Heart right ventricle (tissue), 16 donors: ENCODE measurements at regions not wholly inside any gene's neighbourhood (a gene's known extent, or its start where the extent isn't known, plus 50 kb on each side); places are given as distances from the start of the nearest gene placed in this dataset.

Experiments used
- ATAC-seq, 8 donors: fragments of 200-7000 bp; cut with Tn5 transposase; one replicate each; pipeline ENCODE4 v1.9.1; 2020; ENCODE audit warnings: mild to moderate bottlenecking in 8 of 8, moderate library complexity in 8 of 8, moderate number of reproducible peaks in 1 of 8
- DNase-seq, 2 donors: peaks; one replicate each; pipeline ENCODE4 v3.0.0-alpha.2; 2020
- H3K27ac ChIP-seq, 10 donors: fragments of 200-600 bp; sonication (generic) in 2 of 10; one replicate each; pipeline versions ENCODE4 v1.5.0 to v1.8.0; 2020 to 2022; ENCODE audit warnings: mild to moderate bottlenecking in 3 of 10
- H3K27me3 ChIP-seq, 7 donors: fragments of 200-600 bp; one replicate each; pipeline ENCODE4 v1.8.0; 2021 to 2022; ENCODE audit warnings: mild to moderate bottlenecking in 2 of 7
- H3K36me3 ChIP-seq, 9 donors: fragments of 200-600 bp; sonication (generic) in 1 of 9; one replicate each; pipeline versions ENCODE4 v1.5.0 to v1.8.0; 2020 to 2022; ENCODE audit warnings: mild to moderate bottlenecking in 2 of 9
- H3K4me1 ChIP-seq, 9 donors: fragments of 200-600 bp; sonication (generic) in 1 of 9; one replicate each; pipeline versions ENCODE4 v1.5.0 to v1.8.0; 2020 to 2022; ENCODE audit warnings: mild to moderate bottlenecking in 4 of 9
- H3K4me3 ChIP-seq, 10 donors: fragments of 200-600 bp; sonication (generic) in 2 of 10; one replicate each; pipeline versions ENCODE4 v1.5.0 to v1.8.0; 2020 to 2022; ENCODE audit warnings: mild to moderate bottlenecking in 7 of 10, moderate library complexity in 2 of 10
- H3K9me3 ChIP-seq, 11 donors: fragments of 200-600 bp in 10 of 11; sonication (generic) in 2 of 11; one replicate each; pipeline versions ENCODE4 v1.5.0 to v1.8.0; 2013 to 2022; ENCODE audit warnings: mild to moderate bottlenecking in 2 of 11, control low read depth in 1 of 11, moderate library complexity in 1 of 11
- WGBS, 2 donors: extraction: QIAGEN DNeasy Blood & Tissue Kit; methylation state at CpG; one replicate each; pipeline ENCODE4 v1.1.7; 2013; ENCODE audit warnings: inconsistent platforms in 1 of 2; 5-methylcytosine and 5-hydroxymethylcytosine counted together
- intact Hi-C, 10 donors: fragments of 100-400 bp; cut with DNase I; formaldehyde crosslinking; loops; one replicate each; pipeline versions ENCODE4 v1.11.1 to v1.14.2; 2022
- TF ChIP-seq, protein P1 (sequence below), 9 donors: fragments of 200-600 bp; sonication (generic) in 2 of 9; IDR thresholded peaks; one replicate each; pipeline versions ENCODE4 v1.5.0 to v1.8.0; 2021 to 2022; ENCODE audit warnings: antibody characterized with exemption in 9 of 9, mild to moderate bottlenecking in 5 of 9, moderate library complexity in 1 of 9
- donor health status: Arrhythmogenic right ventricular cardiomyopathy.
- donor health status: ischemic (EF 13 %, LVEDD 7.1; RV severe dilation, severe dysfunction).
- donor health status: healthy with polysubstance abuse.
- donor health status: DM: no; HTN: yes; CAD: no.
- donor health status: DM: no; HTN: no; CAD: no.
- donor health status: ischemic (EF 25% LVEDD 6.9; RV normal size, moderate dysfunction).
- donor health status: ischemic (EF 25% LVEDD 5.7; RV mildly dilated, moderate dysfunction).
- donor health status: healthy.
- donor health status: DM: yes; HTN: yes; CAD: no.
- donor health status: Ischemic cardiomyopathy.
- donor health status: ischemic (EF 35%, LVEDD 5.7; RV mildly dilated, moderate dysfunction).
- donor health status: nonischemic (EF 11% LVEDD 7.7; RV severe dilation, severe dysfunction).
- donor health status: DM: yes; HTN: yes; CAD: no.
- donor health status: PGD.
- donor health status: ischemic (EF 29% LVEDD 5.4; RV normal size, mild dysfunction).
- donor health status: nonischemic (EF 23%, LVEDD 6.1; RV moderate dilation, normal function).

DNA sequence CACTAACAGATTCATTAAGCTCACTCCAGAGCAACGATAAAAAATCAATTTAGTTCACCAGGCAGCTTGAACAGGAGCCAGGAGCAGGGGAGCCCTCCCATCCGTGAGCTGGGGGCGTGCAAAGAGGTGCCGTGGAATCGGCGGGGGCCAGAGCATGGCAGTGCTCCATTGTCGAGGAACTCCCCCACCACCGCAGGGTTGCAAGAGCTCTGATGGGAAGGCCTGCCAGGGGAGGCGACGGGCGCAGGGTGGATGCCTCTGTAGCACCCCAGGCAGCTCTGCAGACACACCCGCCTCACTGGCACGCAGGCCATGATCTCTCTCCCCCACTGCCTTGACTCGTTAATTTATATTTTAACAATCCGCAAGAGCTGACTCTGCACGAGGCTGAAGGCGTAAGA lies 433.2 kb downstream of the MIAT start:
- TF ChIP-seq, protein P1, sequence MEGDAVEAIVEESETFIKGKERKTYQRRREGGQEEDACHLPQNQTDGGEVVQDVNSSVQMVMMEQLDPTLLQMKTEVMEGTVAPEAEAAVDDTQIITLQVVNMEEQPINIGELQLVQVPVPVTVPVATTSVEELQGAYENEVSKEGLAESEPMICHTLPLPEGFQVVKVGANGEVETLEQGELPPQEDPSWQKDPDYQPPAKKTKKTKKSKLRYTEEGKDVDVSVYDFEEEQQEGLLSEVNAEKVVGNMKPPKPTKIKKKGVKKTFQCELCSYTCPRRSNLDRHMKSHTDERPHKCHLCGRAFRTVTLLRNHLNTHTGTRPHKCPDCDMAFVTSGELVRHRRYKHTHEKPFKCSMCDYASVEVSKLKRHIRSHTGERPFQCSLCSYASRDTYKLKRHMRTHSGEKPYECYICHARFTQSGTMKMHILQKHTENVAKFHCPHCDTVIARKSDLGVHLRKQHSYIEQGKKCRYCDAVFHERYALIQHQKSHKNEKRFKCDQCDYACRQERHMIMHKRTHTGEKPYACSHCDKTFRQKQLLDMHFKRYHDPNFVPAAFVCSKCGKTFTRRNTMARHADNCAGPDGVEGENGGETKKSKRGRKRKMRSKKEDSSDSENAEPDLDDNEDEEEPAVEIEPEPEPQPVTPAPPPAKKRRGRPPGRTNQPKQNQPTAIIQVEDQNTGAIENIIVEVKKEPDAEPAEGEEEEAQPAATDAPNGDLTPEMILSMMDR (IDR thresholded peaks at IDR 0.05), result no peak
- no peak for DNase-seq
- Histone ChIP-seq H3K27me3 (peaks cover 0 to 88% (median 43%) of the 10 kb centered on the region in 7 donors), H3K4me3 (no peak overlapping the region), H3K9me3 (peaks cover 0 to 11% (median 0%) of the 10 kb centered on the region in 11 donors), H3K4me1 (peaks cover 0 to 4% (median 0%) of the 10 kb centered on the region in 9 donors), H3K27ac (no peak overlapping the region), H3K36me3 (no peaks in the 10 kb centered on the region)
- intact Hi-C loops, result no loop called here
- WGBS, 2 donors, result 85 to 87% methylated on average over 17 of the region's 17 CpGs
- no peak for ATAC-seq

DNA sequence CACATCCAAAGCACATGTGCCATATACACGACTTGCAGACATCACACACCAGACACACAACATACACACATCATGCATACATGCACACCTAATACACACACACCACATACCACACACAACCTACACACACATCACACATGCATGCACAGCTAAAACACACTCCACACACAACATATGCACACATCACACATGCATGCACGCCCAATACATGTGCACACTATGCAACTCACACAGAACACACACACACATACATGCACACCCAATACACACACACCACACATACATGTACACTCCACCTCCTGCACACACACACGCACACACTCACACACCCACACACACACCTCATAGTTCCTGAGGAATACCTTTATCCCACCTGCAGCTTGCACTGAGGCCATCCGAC lies 436.0 kb downstream of the MIAT start:
- DNase-seq (no peak), ATAC-seq (no peak)
- Histone ChIP-seq H3K4me1 (peaks cover 0 to 4% (median 0%) of the 10 kb centered on the region in 9 donors), H3K4me3 (no peak overlapping the region), H3K27me3 (peaks cover 4 to 74% (median 33%) of the 10 kb centered on the region in 7 donors), H3K27ac (no peak overlapping the region), H3K9me3 (peaks cover 0 to 2% (median 0%) of the 10 kb centered on the region in 11 donors), H3K36me3 (no peaks in the 10 kb centered on the region)
- 69 to 94% methylated on average over 4 of the region's 4 CpGs for WGBS, 2 donors
- TF ChIP-seq, protein P1 (IDR thresholded peaks at IDR 0.05), result no peak
- intact Hi-C loops, result no loop called here

DNA sequence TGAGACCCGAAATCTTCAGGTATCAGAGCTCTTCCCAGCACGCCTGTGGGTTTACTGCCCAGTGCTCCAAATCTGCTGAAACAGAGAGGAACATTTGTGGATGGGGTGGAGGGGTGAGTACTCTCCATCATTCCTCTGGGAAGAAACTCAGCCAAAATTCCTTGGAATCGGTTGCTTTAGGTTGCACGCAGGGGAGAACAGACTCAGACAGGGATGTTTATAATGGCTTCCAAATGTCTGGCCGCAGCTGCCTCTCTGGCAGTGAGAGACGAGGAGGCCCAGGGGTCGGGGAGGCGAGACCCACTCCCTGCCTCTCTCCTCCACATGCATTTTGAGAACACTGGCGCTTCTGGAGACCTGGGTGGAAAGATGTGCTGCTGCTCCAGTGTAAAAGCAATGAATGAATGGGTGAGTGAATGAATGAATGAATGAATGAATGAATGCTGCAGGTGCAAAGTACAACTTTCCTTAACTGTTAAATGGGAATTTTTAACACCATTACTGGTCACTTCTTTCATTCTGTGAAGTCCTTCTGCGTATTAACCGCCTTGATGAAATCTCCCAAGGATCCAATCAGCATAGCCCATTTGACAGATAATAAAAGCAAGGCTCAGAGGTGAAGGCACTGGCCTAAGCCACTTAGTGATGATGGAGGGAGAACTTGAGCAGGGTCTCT lies 437.4 kb downstream of the MIAT start:
- ATAC-seq, result peak in 6 of 8 donors; percentile 26 to 70 (median 58)

DNA sequence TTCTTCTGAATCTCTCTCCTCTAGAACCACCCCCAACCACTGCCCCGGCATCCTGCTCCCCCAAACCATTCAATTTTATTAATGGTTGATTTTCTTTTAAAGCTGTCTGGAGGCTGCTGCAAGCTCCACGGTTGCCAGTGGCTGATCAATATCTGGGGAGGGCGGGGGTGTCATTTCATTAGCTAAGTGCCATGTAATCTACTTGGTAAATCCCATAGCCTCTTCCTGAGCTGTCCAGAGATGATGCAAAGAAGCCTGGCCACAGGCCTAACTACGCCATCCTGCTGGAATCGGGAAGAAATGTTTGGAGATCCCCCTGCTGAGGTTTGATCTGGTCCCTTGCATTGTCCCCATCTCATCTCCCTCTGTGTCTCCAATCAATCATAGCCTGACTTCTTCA lies 440.1 kb downstream of the MIAT start:
- WGBS, 2 donors, result 69 to 70% methylated on average over 5 of the region's 5 CpGs
- H3K27me3 ChIP-seq, result peaks cover 4 to 78% (median 42%) of the 10 kb centered on the region in 7 donors
- TF ChIP-seq, protein P1 (IDR thresholded peaks at IDR 0.05), result no peak
- ATAC-seq (no peak), DNase-seq (no peak)
- no peaks in the 10 kb centered on the region for H3K9me3 ChIP-seq
- no peak overlapping the region for H3K27ac ChIP-seq
- intact Hi-C loops, result no loop called here
- H3K36me3 ChIP-seq, result no peaks in the 10 kb centered on the region
- peaks cover 0 to 9% (median 4%) of the 10 kb centered on the region in 9 donors for H3K4me1 ChIP-seq
- H3K4me3 ChIP-seq, result no peak overlapping the region

More for the DNA sequence above, 437.4 kb downstream of the MIAT start:
- DNase-seq, result peak in 1 of 2 donors; percentile 25
- Histone ChIP-seq H3K36me3 (no peaks in the 10 kb centered on the region), H3K27ac (no peak overlapping the region), H3K9me3 (no peaks in the 10 kb centered on the region), H3K27me3 (peaks cover 4 to 74% (median 33%) of the 10 kb centered on the region in 7 donors), H3K4me1 (peaks cover 0 to 4% (median 0%) of the 10 kb centered on the region in 9 donors), H3K4me3 (no peak overlapping the region)
- WGBS, 2 donors, result 67 to 72% methylated on average over 11 of the region's 11 CpGs
- TF ChIP-seq, protein P1 (IDR thresholded peaks at IDR 0.05), result no peak
- intact Hi-C loops, result no loop called here
